ENCODE measurements at regions not wholly inside any gene's neighbourhood (a gene's known extent, or its start where the extent isn't known, plus 50 kb on each side); places are given as distances from the start of the nearest gene placed in this dataset.

- TF ChIP-seq POLR2A (IDR thresholded peaks at IDR 0.05), result no peak
- no peak for TF ChIP-seq CTCF (IDR thresholded peaks at IDR 0.05)
These were observed 793.9 kb upstream of the PCDH20 start for GRCh38 chr13:62209529-62209928.

Measured in ovary (tissue), 3 donors.